ENCODE measurements at regions not wholly inside any gene's neighbourhood (a gene's known extent, or its start where the extent isn't known, plus 50 kb on each side); places are given as distances from the start of the nearest gene placed in this dataset.
"Not testable (repeated sequence)": the region's sequence is repeated elsewhere in the genome, so short reads cannot be mapped to it uniquely, and the experiment has no call there.

DNA sequence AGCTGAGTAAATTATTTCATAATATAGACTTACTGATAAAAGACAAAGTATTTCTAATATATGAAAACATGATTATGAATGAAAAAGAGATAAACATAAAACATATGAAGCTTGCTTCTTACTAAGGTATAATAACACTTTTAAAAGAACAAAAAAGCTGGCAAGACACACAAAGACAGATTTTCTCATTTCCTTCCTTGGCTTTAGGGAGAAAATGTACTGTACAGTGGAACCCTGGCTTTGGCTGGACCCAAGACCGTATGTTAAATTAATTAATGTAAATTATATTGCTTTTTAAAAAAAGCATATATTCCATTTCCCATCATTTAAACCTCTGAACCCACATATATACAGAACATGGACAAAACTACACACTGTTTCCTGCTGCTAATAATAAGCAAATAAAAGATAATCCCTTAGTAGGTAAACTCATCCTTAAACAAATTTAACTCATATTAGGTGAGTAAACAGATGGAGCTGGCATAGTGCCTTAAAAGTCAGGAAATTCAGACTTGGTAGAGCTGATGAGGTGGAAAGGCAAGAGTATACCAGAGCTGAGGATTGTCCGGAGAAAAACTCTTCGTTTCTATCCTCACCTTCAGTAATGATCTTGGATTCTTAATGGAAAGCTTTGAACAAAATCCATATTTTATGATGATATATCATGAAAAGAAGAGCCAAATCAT is 1016.4 kb upstream of the KCND2 start:
- TF ChIP-seq, protein P1, sequence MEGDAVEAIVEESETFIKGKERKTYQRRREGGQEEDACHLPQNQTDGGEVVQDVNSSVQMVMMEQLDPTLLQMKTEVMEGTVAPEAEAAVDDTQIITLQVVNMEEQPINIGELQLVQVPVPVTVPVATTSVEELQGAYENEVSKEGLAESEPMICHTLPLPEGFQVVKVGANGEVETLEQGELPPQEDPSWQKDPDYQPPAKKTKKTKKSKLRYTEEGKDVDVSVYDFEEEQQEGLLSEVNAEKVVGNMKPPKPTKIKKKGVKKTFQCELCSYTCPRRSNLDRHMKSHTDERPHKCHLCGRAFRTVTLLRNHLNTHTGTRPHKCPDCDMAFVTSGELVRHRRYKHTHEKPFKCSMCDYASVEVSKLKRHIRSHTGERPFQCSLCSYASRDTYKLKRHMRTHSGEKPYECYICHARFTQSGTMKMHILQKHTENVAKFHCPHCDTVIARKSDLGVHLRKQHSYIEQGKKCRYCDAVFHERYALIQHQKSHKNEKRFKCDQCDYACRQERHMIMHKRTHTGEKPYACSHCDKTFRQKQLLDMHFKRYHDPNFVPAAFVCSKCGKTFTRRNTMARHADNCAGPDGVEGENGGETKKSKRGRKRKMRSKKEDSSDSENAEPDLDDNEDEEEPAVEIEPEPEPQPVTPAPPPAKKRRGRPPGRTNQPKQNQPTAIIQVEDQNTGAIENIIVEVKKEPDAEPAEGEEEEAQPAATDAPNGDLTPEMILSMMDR (IDR thresholded peaks at IDR 0.05; ENCODE audit: borderline replicate concordance, control extremely low read depth, extremely low read depth, insufficient read depth, missing control alignments), result no peak
- in situ Hi-C loops (cut with MboI; ENCODE audit: low sequenced_read_pairs, unreplicated experiment), result loop anchor here (25.0 kb wide), 2 partner anchors 1006 to 1306 kb away; partner anchors contain the start of gene KCND2
- DNase-seq (ENCODE audit: low spot score), result no peak

DNA sequence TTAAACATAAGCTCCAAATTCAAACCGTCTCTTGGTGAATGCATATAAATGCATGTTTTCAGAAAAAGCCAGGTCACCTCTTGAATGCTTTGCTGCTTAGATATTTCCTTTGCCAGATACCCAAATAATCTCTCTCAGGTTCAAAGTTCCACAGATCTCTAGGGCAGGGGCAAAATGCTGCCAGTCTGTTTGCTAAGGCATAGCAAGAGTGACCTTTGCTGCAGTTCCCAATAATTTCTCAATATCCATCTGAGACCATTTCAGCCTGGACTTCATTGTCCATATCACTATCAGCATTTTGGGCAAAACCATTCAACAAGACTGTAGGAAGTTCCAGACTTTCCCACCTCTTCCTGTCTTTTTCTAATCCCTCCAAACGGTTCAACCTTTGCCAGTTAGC is 1006.2 kb upstream of the KCND2 start:
- in situ Hi-C loops (cut with MboI; ENCODE audit: low sequenced_read_pairs, unreplicated experiment), result loop anchor here (25.0 kb wide), 2 partner anchors 996 to 1296 kb away; partner anchors contain the start of gene KCND2
- DNase-seq (ENCODE audit: low spot score), result not testable (repeated sequence)

DNA sequence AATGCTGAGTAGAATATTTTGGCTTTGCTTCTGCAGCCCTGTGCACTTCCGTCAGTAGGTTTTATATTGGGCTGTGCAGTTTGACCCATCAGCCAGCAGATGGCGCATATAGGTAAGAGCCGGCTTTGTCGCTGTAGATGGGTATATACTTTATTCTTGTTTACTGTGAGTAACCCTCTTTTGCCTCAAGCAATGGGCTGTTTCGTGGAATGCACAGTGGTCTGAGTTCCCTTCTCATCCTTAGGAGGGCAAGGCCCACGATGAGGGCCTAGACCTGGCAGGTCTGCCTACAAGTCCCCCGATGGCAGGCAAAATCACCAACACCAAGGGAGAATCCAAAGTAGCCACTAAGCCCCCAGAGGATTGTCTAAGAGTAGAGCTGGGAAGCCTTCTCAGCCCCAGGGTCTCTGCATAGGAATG is 1002.9 kb upstream of the KCND2 start:
- TF ChIP-seq, protein P1 (IDR thresholded peaks at IDR 0.05; ENCODE audit: borderline replicate concordance, control extremely low read depth, extremely low read depth, insufficient read depth, missing control alignments), result peak; percentile 81
- in situ Hi-C loops (cut with MboI; ENCODE audit: low sequenced_read_pairs, unreplicated experiment), result loop anchor here (25.0 kb wide), 2 partner anchors 992 to 1292 kb away; partner anchors contain the start of gene KCND2
- DNase-seq (ENCODE audit: low spot score), result peak; percentile 18

- TF ChIP-seq, protein P1 (IDR thresholded peaks at IDR 0.05; ENCODE audit: borderline replicate concordance, control extremely low read depth, extremely low read depth, insufficient read depth, missing control alignments), result no peak
- in situ Hi-C loops (cut with MboI; ENCODE audit: low sequenced_read_pairs, unreplicated experiment), result loop anchor here (25.0 kb wide), 2 partner anchors 992 to 1292 kb away; partner anchors contain the start of gene KCND2
- DNase-seq (ENCODE audit: low spot score), result no peak
Measured at GRCh38 chr7:119270644-119271043, 1002.3 kb upstream of the KCND2 start.

GRCh38 chr7:119271147-119271779 is 1001.7 kb upstream of the KCND2 start:
- no peak for DNase-seq (ENCODE audit: low spot score)
- in situ Hi-C loops (cut with MboI; ENCODE audit: low sequenced_read_pairs, unreplicated experiment), result loop anchor here (25.0 kb wide), 2 partner anchors 991 to 1291 kb away; partner anchors contain the start of gene KCND2
- TF ChIP-seq, protein P1 (IDR thresholded peaks at IDR 0.05; ENCODE audit: borderline replicate concordance, control extremely low read depth, extremely low read depth, insufficient read depth, missing control alignments), result no peak

- TF ChIP-seq, protein P1 (IDR thresholded peaks at IDR 0.05; ENCODE audit: borderline replicate concordance, control extremely low read depth, extremely low read depth, insufficient read depth, missing control alignments), result no peak
- no peak for DNase-seq (ENCODE audit: low spot score)
Measured at GRCh38 chr7:119281181-119281846, 991.7 kb upstream of the KCND2 start.

More at GRCh38 chr7:119281181-119281846, 991.7 kb upstream of the KCND2 start:
- in situ Hi-C loops (cut with MboI; ENCODE audit: low sequenced_read_pairs, unreplicated experiment), result no loop called here

Data from GM13976 (cell line).